H1 (cell line): ENCODE measurements at regions not wholly inside any gene's neighbourhood (a gene's known extent, or its start where the extent isn't known, plus 50 kb on each side); places are given as distances from the start of the nearest gene placed in this dataset.

ENCODE experiments used
- CTCF ChIA-PET: fragments of 300-600 bp; sonication (Branson Sonifier 250); formaldehyde crosslinking; loops from one replicate; lab custom pipeline; 2021; ENCODE audit not compliant: partially characterized antibody; lab: Charles Lee
- POLR2A ChIA-PET: fragments of 300-600 bp; sonication (Branson Sonifier 250); formaldehyde crosslinking; loops from one replicate; lab custom pipeline; 2021; ENCODE audit warnings: inconsistent platforms; ENCODE audit not compliant: partially characterized antibody; lab: Charles Lee
- DNase-seq, 2 experiments: peaks; one replicate each; pipeline versions ENCODE4 v3.0.0 to v3.0.0-alpha.2; 2010 to 2022; ENCODE audit warnings: low spot score in 2 of 2, low read depth in 1 of 2, mixed read lengths in 1 of 2
- FAIRE-seq: peaks from 2 replicates; lab custom pipeline; 2011; peaks lifted over from hg19 to GRCh38; lab: Jason Lieb, UNC
- H2AFZ ChIP-seq: 2 replicates; pipeline ENCODE4 v1.8.1; 2012; ENCODE audit warnings: low read length, inconsistent platforms
- H2AK5ac ChIP-seq: 2 replicates; pipeline ENCODE4 v1.6.1; 2013; ENCODE audit warnings: low read depth, low read length
- H2BK120ac ChIP-seq: replicated peaks from 2 replicates; pipeline ENCODE3; 2013; ENCODE audit warnings: low read depth, low read length, inconsistent platforms
- H2BK12ac ChIP-seq: 2 replicates; pipeline ENCODE4 v1.6.1; 2013; ENCODE audit warnings: low read depth, low read length
- H2BK15ac ChIP-seq: 2 replicates; pipeline ENCODE4 v1.6.1; 2013; ENCODE audit warnings: low read length
- H2BK20ac ChIP-seq: 2 replicates; pipeline ENCODE4 v1.6.1; 2013; ENCODE audit warnings: low read length
- H2BK5ac ChIP-seq: 2 replicates; pipeline ENCODE4 v1.6.1; 2013; ENCODE audit warnings: low read depth, low read length
- H3K14ac ChIP-seq: 2 replicates; pipeline ENCODE4 v1.6.1; 2013; ENCODE audit warnings: inconsistent platforms; ENCODE audit not compliant: insufficient read length
- H3K18ac ChIP-seq: 2 replicates; pipeline ENCODE4 v1.6.1; 2013; ENCODE audit warnings: low read length; ENCODE audit errors: extremely low read depth
- H3K23ac ChIP-seq: 2 replicates; pipeline ENCODE4 v1.6.1; 2013; ENCODE audit warnings: inconsistent platforms; ENCODE audit not compliant: insufficient read length
- H3K23me2 ChIP-seq: 2 replicates; pipeline ENCODE4 v1.6.1; 2013; ENCODE audit warnings: low read depth, low read length
- H3K27ac ChIP-seq: 2 replicates; pipeline ENCODE4 v1.6.1; 2011; ENCODE audit warnings: low read depth, low read length, inconsistent platforms
- H3K27me3 ChIP-seq, 4 experiments: replicated peaks in 1 of 4; 1 replicate in 1 of 4; 2 replicates in 3 of 4; pipeline versions ENCODE4 v1.6.1 to v1.8.1; 2011 to 2013; ENCODE audit warnings: low read length in 3 of 4, mild to moderate bottlenecking in 3 of 4, inconsistent platforms in 2 of 4, mixed read lengths in 2 of 4, moderate library complexity in 1 of 4; ENCODE audit not compliant: control insufficient read depth in 3 of 4, insufficient read depth in 3 of 4; ENCODE audit errors: extremely low read depth in 1 of 4
- H3K36me3 ChIP-seq, 4 experiments: 2 replicates each; pipeline versions ENCODE4 v1.6.1 to v1.8.1; 2011 to 2013; ENCODE audit warnings: mild to moderate bottlenecking in 4 of 4, low read length in 3 of 4, moderate library complexity in 2 of 4, control low read depth in 1 of 4, inconsistent platforms in 1 of 4; ENCODE audit not compliant: insufficient read depth in 4 of 4, control insufficient read depth in 2 of 4
- H3K4ac ChIP-seq: replicated peaks from 2 replicates; pipeline ENCODE3; 2013; ENCODE audit warnings: low read length, low read depth, mixed read lengths, inconsistent platforms; ENCODE audit not compliant: insufficient read length
- H3K4me1 ChIP-seq, 4 experiments: replicated peaks in 1 of 4; 1 replicate in 1 of 4; 2 replicates in 3 of 4; pipeline versions ENCODE4 v1.6.1 to v1.8.1; 2011 to 2013; ENCODE audit warnings: low read length in 3 of 4, inconsistent platforms in 2 of 4, mixed read lengths in 1 of 4; ENCODE audit not compliant: insufficient read depth in 4 of 4, control insufficient read depth in 3 of 4
- H3K4me2 ChIP-seq, 2 experiments: 2 replicates each; pipeline versions ENCODE4 v1.6.1 to v1.8.1; 2011 to 2013; ENCODE audit warnings: low read depth in 2 of 2, low read length in 2 of 2, control low read depth in 1 of 2, inconsistent platforms in 1 of 2, mild to moderate bottlenecking in 1 of 2; ENCODE audit not compliant: insufficient read depth in 1 of 2
- H3K4me3 ChIP-seq, 4 experiments: fragments of 200-600, 300-600 bp in 1 of 4; sonication (generic), shearing (Covaris generic), sonication (Bioruptor Twin) in 1 of 4; 2 replicates each; pipeline versions ENCODE4 v1.5.1 to v1.8.1; 2011 to 2016; ENCODE audit warnings: low read length in 4 of 4, low read depth in 3 of 4, control low read depth in 2 of 4, inconsistent platforms in 2 of 4, mild to moderate bottlenecking in 2 of 4, mixed read lengths in 1 of 4, moderate library complexity in 1 of 4; ENCODE audit not compliant: insufficient read depth in 2 of 4; ENCODE audit errors: extremely low read depth in 1 of 4
- H3K56ac ChIP-seq: replicated peaks from 2 replicates; pipeline ENCODE3; 2013; ENCODE audit warnings: low read depth, mild to moderate bottlenecking, mixed read lengths, low read length, inconsistent platforms; ENCODE audit not compliant: insufficient read length
- H3K79me1 ChIP-seq: 2 replicates; pipeline ENCODE4 v1.6.1; 2013; ENCODE audit warnings: low read depth, low read length, control low read depth
- H3K79me2 ChIP-seq, 2 experiments: 2 replicates each; pipeline versions ENCODE4 v1.6.1 to v1.8.1; 2012 to 2013; ENCODE audit warnings: low read length in 2 of 2, mild to moderate bottlenecking in 2 of 2, inconsistent platforms in 1 of 2; ENCODE audit not compliant: insufficient read depth in 2 of 2, control insufficient read depth in 1 of 2
- H3K9ac ChIP-seq, 4 experiments: replicated peaks in 1 of 4; 1 replicate in 1 of 4; 2 replicates in 3 of 4; pipeline versions ENCODE4 v1.6.1 to v1.8.1; 2011 to 2013; ENCODE audit warnings: low read depth in 3 of 4, low read length in 3 of 4, control low read depth in 2 of 4, mild to moderate bottlenecking in 2 of 4, moderate library complexity in 2 of 4, inconsistent platforms in 1 of 4; ENCODE audit errors: extremely low read depth in 1 of 4
- H3K9me3 ChIP-seq, 2 experiments: 2 replicates each; pipeline versions ENCODE4 v1.6.1 to v1.8.1; 2012 to 2013; ENCODE audit warnings: mild to moderate bottlenecking in 2 of 2, moderate library complexity in 2 of 2, control low read depth in 1 of 2, inconsistent platforms in 1 of 2, low read depth in 1 of 2, low read length in 1 of 2, mixed read lengths in 1 of 2; ENCODE audit not compliant: insufficient read depth in 2 of 2
- H4K20me1 ChIP-seq, 2 experiments: replicated peaks in 1 of 2; 2 replicates each; pipeline versions ENCODE3 to v1.8.1; 2011 to 2013; ENCODE audit warnings: inconsistent platforms in 2 of 2, low read length in 2 of 2, mild to moderate bottlenecking in 1 of 2; ENCODE audit not compliant: insufficient read depth in 2 of 2, control insufficient read depth in 1 of 2
- H4K5ac ChIP-seq: 2 replicates; pipeline ENCODE4 v1.6.1; 2013; ENCODE audit warnings: low read length, low read depth, mixed read lengths, inconsistent platforms; ENCODE audit not compliant: insufficient read length
- H4K8ac ChIP-seq: 2 replicates; pipeline ENCODE4 v1.8.0; 2013; ENCODE audit warnings: mild to moderate bottlenecking, moderate library complexity, low read length, inconsistent platforms; ENCODE audit not compliant: insufficient read depth; ENCODE audit errors: extremely low read depth
- H4K91ac ChIP-seq: replicated peaks from 2 replicates; pipeline ENCODE3; 2013; ENCODE audit warnings: low read length, mixed read lengths, inconsistent platforms; ENCODE audit not compliant: insufficient read length
- BACH1 ChIP-seq: IDR thresholded peaks from 2 replicates; pipeline ENCODE4 v1.6.1; 2012; ENCODE audit warnings: low read length, improper control_type of control experiment
- JUND ChIP-seq: IDR thresholded peaks from 2 replicates; pipeline ENCODE4 v1.6.1; 2011; ENCODE audit warnings: mild to moderate bottlenecking, improper control_type of control experiment, low read length
- MAX ChIP-seq: IDR thresholded peaks from 2 replicates; pipeline ENCODE4 v1.6.1; 2012; ENCODE audit warnings: inconsistent platforms
- POLR2AphosphoS5 ChIP-seq: IDR thresholded peaks from 2 replicates; pipeline ENCODE4 v1.6.1; 2011; ENCODE audit warnings: low read depth, low read length
- SIRT6 ChIP-seq: IDR thresholded peaks from one replicate; pipeline ENCODE4 v1.7.1; 2012; ENCODE audit warnings: low read length, inconsistent platforms
- SP1 ChIP-seq: IDR thresholded peaks from 2 replicates; pipeline ENCODE4 v1.6.1; 2011; ENCODE audit warnings: low read depth, low read length
- SP4 ChIP-seq: IDR thresholded peaks from 2 replicates; pipeline ENCODE4 v1.6.1; 2012; ENCODE audit warnings: low read length, inconsistent platforms
- TAF1 ChIP-seq: IDR thresholded peaks from 2 replicates; pipeline ENCODE4 v1.6.1; 2011; ENCODE audit warnings: mild to moderate bottlenecking, low read depth, low read length
- TBP ChIP-seq: IDR thresholded peaks from 2 replicates; pipeline ENCODE4 v1.6.1; 2011; ENCODE audit warnings: low read depth, low read length, improper control_type of control experiment
- WGBS, 2 experiments: shearing (Covaris generic) in 1 of 2; methylation state at CpG; one replicate each; pipeline versions ENCODE4 v1.1.6 to v1.1.7; 2013 to 2015; ENCODE audit warnings: low lambda C conversion rate in 2 of 2, mixed read lengths in 2 of 2, inconsistent platforms in 1 of 2, low coverage in 1 of 2, missing lambda C conversion rate in 1 of 2; ENCODE audit not compliant: insufficient replicate concordance in 2 of 2, insufficient coverage in 1 of 2, insufficient read length in 1 of 2; ENCODE audit errors: extremely low coverage in 1 of 2, missing lambda C conversion rate in 1 of 2; 5-methylcytosine and 5-hydroxymethylcytosine counted together
- TF ChIP-seq, protein P1 (sequence below): IDR thresholded peaks from 2 replicates; pipeline ENCODE4 v1.6.1; 2011; ENCODE audit warnings: low read length, improper control_type of control experiment
- TF ChIP-seq, protein P2 (sequence below): IDR thresholded peaks from 2 replicates; pipeline ENCODE4 v1.6.1; 2012; ENCODE audit warnings: low read length, inconsistent platforms

DNA sequence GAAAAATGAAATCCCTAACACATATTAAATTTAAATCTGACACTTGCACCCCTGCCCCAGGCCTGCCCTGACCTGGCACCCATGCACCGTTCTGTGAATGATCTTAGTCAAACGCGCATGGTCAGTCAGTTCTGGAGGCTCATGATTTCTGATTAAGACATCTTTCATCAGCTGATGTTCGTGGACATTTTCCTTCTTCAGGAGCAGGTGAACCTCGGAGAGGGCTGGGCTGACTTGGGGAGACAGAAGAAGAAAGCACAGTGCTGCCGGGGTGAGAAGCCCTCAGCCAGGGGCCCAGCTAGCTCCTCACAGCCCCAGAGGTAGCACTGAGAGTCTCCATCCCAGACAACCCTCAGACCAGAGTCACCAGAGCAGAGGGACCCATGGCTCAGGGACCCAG, 134.5 kb upstream of the AJAP1 start:
- H3K27me3 ChIP-seq = no peaks in the 10 kb centered on the region
- H3K27ac ChIP-seq = no peak overlapping the region
- H2AK5ac ChIP-seq = no peak overlapping the region
- H3K56ac ChIP-seq = no peak overlapping the region
- H3K36me3 ChIP-seq = no peaks in the 10 kb centered on the region; a peak in 2 of 8 replicates
- no peaks in the 10 kb centered on the region for H3K79me1 ChIP-seq
- FAIRE-seq (no peak), DNase-seq (no peak)
- no peak overlapping the region for H3K23ac ChIP-seq
- POLR2A ChIA-PET = no interaction called here
- H2BK20ac ChIP-seq = no peak overlapping the region
- peaks cover 12 to 33% of the 10 kb centered on the region in 2 experiments; a peak in 3 of 4 replicates for H3K9me3 ChIP-seq
- peaks cover 6% of the 10 kb centered on the region; the same call in 1 of the 2 replicates for H3K23me2 ChIP-seq
- CTCF ChIA-PET = no interaction called here
- no peaks in the 10 kb centered on the region for H3K4me1 ChIP-seq
- no peak overlapping the region for H3K14ac ChIP-seq
- no peak overlapping the region for H2AFZ ChIP-seq
- H3K9ac ChIP-seq = no peak overlapping the region
- no peak overlapping the region for H4K91ac ChIP-seq
- H3K18ac ChIP-seq = no peak overlapping the region
- H3K79me2 ChIP-seq = no peaks in the 10 kb centered on the region
- H2BK15ac ChIP-seq = no peak overlapping the region
- H2BK5ac ChIP-seq = no peak overlapping the region
- H3K4me3 ChIP-seq = no peak overlapping the region
- no peak overlapping the region for H4K5ac ChIP-seq
- no peak overlapping the region for H2BK120ac ChIP-seq
- H4K8ac ChIP-seq = no peak overlapping the region
- no peak overlapping the region for H3K4ac ChIP-seq
- no peak overlapping the region for H2BK12ac ChIP-seq
- no peak overlapping the region for H3K4me2 ChIP-seq
- no peaks in the 10 kb centered on the region for H4K20me1 ChIP-seq
- 83% methylated on average over 4 of the region's 6 CpGs; no CpG with 5 or more reads in 1 of the 2 experiments for WGBS, 2 experiments
- TF ChIP-seq, protein P1, sequence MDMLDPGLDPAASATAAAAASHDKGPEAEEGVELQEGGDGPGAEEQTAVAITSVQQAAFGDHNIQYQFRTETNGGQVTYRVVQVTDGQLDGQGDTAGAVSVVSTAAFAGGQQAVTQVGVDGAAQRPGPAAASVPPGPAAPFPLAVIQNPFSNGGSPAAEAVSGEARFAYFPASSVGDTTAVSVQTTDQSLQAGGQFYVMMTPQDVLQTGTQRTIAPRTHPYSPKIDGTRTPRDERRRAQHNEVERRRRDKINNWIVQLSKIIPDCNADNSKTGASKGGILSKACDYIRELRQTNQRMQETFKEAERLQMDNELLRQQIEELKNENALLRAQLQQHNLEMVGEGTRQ = no peak
- TF ChIP-seq, protein P2, sequence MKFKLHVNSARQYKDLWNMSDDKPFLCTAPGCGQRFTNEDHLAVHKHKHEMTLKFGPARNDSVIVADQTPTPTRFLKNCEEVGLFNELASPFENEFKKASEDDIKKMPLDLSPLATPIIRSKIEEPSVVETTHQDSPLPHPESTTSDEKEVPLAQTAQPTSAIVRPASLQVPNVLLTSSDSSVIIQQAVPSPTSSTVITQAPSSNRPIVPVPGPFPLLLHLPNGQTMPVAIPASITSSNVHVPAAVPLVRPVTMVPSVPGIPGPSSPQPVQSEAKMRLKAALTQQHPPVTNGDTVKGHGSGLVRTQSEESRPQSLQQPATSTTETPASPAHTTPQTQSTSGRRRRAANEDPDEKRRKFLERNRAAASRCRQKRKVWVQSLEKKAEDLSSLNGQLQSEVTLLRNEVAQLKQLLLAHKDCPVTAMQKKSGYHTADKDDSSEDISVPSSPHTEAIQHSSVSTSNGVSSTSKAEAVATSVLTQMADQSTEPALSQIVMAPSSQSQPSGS = no peak
- no peak for TF ChIP-seq SP4
- TF ChIP-seq BACH1 = no peak
- TF ChIP-seq TAF1 = no peak
- TF ChIP-seq SP1 = no peak
- no peak for TF ChIP-seq TBP
- no peak for TF ChIP-seq SIRT6
- TF ChIP-seq MAX = no peak
- TF ChIP-seq JUND = no peak
- TF ChIP-seq POLR2AphosphoS5 = no peak
